B cell (primary cell): ENCODE measurements at regions not wholly inside any gene's neighbourhood (a gene's known extent, or its start where the extent isn't known, plus 50 kb on each side); places are given as distances from the start of the nearest gene placed in this dataset.

ENCODE experiments used
- ATAC-seq: fragments of 200-7000 bp; cut with Tn5 transposase; one replicate; pipeline ENCODE4 v1.10.0; 2021; ENCODE audit warnings: low read depth, mild to moderate bottlenecking, moderate number of reproducible peaks, moderate library complexity
- CTCF ChIA-PET: fragments of 350-600 bp; sonication (Branson Sonifier 250); formaldehyde crosslinking; loops from one replicate; lab custom pipeline; 2021; ENCODE audit warnings: antibody characterized with exemption, inconsistent platforms; lab: Charles Lee
- POLR2A ChIA-PET: fragments of 350-600 bp; sonication (Branson Sonifier 250); formaldehyde crosslinking; loops from one replicate; lab custom pipeline; 2021; ENCODE audit warnings: antibody characterized with exemption; lab: Charles Lee
- DNase-seq: peaks from one replicate; pipeline ENCODE4 v3.0.0; 2013
- H2AFZ ChIP-seq: 2 replicates; pipeline ENCODE4 v1.6.1; 2012; ENCODE audit warnings: mild to moderate bottlenecking, low read depth, low read length; ENCODE audit not compliant: insufficient read depth, poor library complexity, severe bottlenecking
- H3K27ac ChIP-seq, 2 donors: 1 replicate in 1 of 2; 2 replicates in 1 of 2; pipeline ENCODE4 v1.5.1; 2012 to 2013; ENCODE audit warnings: low read length in 2 of 2, mild to moderate bottlenecking in 2 of 2, moderate library complexity in 1 of 2
- H3K27me3 ChIP-seq, 4 experiments: fragments of 200-600 bp in 1 of 4; sonication (generic) in 1 of 4; replicated peaks in 1 of 4; 1 replicate in 2 of 4; 2 replicates in 2 of 4; pipeline versions ENCODE4 v1.6.1 to v1.7.0; 2013 to 2016; ENCODE audit warnings: low read length in 3 of 4, mild to moderate bottlenecking in 2 of 4, mixed read lengths in 1 of 4, moderate library complexity in 1 of 4; ENCODE audit not compliant: insufficient read depth in 4 of 4, control insufficient read depth in 3 of 4; ENCODE audit errors: control extremely low read depth in 1 of 4
- H3K36me3 ChIP-seq, 2 experiments: replicated peaks in 1 of 2; 1 replicate in 1 of 2; 2 replicates in 1 of 2; pipeline versions ENCODE4 v1.6.1 to v1.7.1; 2013; ENCODE audit warnings: low read length in 1 of 2; ENCODE audit not compliant: insufficient read depth in 2 of 2, control insufficient read depth in 1 of 2; ENCODE audit errors: control extremely low read depth in 1 of 2, extremely low read depth in 1 of 2
- H3K4me1 ChIP-seq, 2 donors: fragments of 200-600 bp in 1 of 2; sonication (generic) in 1 of 2; 1 replicate in 1 of 2; 2 replicates in 1 of 2; pipeline versions ENCODE4 v1.5.1 to v1.6.1; 2013 to 2017; ENCODE audit warnings: low read length in 2 of 2; ENCODE audit not compliant: control insufficient read depth in 2 of 2, insufficient read depth in 2 of 2
- H3K4me2 ChIP-seq: replicated peaks from 2 replicates; pipeline ENCODE3; 2012; ENCODE audit warnings: mild to moderate bottlenecking, low read depth, low read length; ENCODE audit not compliant: poor library complexity, severe bottlenecking
- H3K4me3 ChIP-seq, 5 experiments: fragments of 200-600 bp in 1 of 5; sonication (generic) in 1 of 5; 1 replicate in 3 of 5; 2 replicates in 2 of 5; pipeline versions ENCODE4 v1.5.1 to v1.7.0; 2011 to 2016; ENCODE audit warnings: low read length in 4 of 5, mild to moderate bottlenecking in 4 of 5, low read depth in 2 of 5, control low read depth in 1 of 5, moderate library complexity in 1 of 5; ENCODE audit not compliant: insufficient read depth in 1 of 5; ENCODE audit errors: control extremely low read depth in 1 of 5, extremely low read depth in 1 of 5
- H3K79me2 ChIP-seq: fragments of 200-600 bp; sonication (generic); one replicate; pipeline ENCODE4 v1.6.0; 2016; ENCODE audit warnings: low read length; ENCODE audit not compliant: control insufficient read depth, insufficient read depth
- H3K9ac ChIP-seq: fragments of 200-600 bp; sonication (generic); 2 replicates; pipeline ENCODE4 v1.6.1; 2017; ENCODE audit warnings: mild to moderate bottlenecking, low read length, moderate library complexity
- H3K9me3 ChIP-seq, 3 donors: one replicate each; pipeline versions ENCODE4 v1.6.1 to v1.7.1; 2013; ENCODE audit warnings: low read length in 2 of 3; ENCODE audit not compliant: control insufficient read depth in 2 of 3, insufficient read depth in 1 of 3; ENCODE audit errors: control extremely low read depth in 1 of 3
- H4K20me1 ChIP-seq: 2 replicates; pipeline ENCODE4 v1.6.0; 2012; ENCODE audit warnings: mild to moderate bottlenecking, low read length; ENCODE audit not compliant: insufficient read depth, control insufficient read depth, poor library complexity, severe bottlenecking
- H3K27ac Mint-ChIP-seq: one replicate; pipeline ENCODE4 v1.8.0; 2021; ENCODE audit warnings: mixed read lengths
- H3K27me3 Mint-ChIP-seq: one replicate; pipeline ENCODE4 v1.8.0; 2021; ENCODE audit warnings: mixed read lengths
- H3K4me1 Mint-ChIP-seq: one replicate; pipeline ENCODE4 v1.8.0; 2021; ENCODE audit warnings: mixed read lengths
- H3K4me3 Mint-ChIP-seq: one replicate; pipeline ENCODE4 v1.8.0; 2021; ENCODE audit warnings: mixed read lengths
- H3K9me3 Mint-ChIP-seq: one replicate; pipeline ENCODE4 v1.8.0; 2022; ENCODE audit warnings: mixed read lengths; ENCODE audit not compliant: insufficient read depth
- CTCF ChIP-seq: fragments of 200-600 bp; IDR thresholded peaks from one replicate; pipeline ENCODE4 v1.8.0; 2022; ENCODE audit warnings: antibody characterized with exemption, mild to moderate bottlenecking
- EZH2 ChIP-seq: IDR thresholded peaks from 2 replicates; pipeline ENCODE4 v1.6.1; 2012; ENCODE audit warnings: borderline replicate concordance, low read depth, mild to moderate bottlenecking, moderate library complexity, low read length; ENCODE audit not compliant: insufficient read depth, poor library complexity, severe bottlenecking
- WGBS: methylation state at CpG from one replicate; pipeline ENCODE4 v1.1.5; 2013; ENCODE audit warnings: missing lambda C conversion rate; ENCODE audit not compliant: insufficient coverage; 5-methylcytosine and 5-hydroxymethylcytosine counted together
- intact Hi-C: fragments of 100-400 bp; cut with micrococcal nuclease; formaldehyde crosslinking; loops from one replicate; pipeline ENCODE4 v1.10.0; 2022

GRCh38 chr3:124591699-124592098 lies 138.6 kb upstream of the UMPS start:
- Histone ChIP-seq H3K9me3 (no peaks in the 10 kb centered on the region), H3K4me1 (no peaks in the 10 kb centered on the region), H2AFZ (no peak overlapping the region), H3K27me3 (peaks cover 0 to 7% (median 2%) of the 10 kb centered on the region in 4 experiments), H3K9ac (no peak overlapping the region), H3K4me3 (no peak overlapping the region), H3K27ac (no peak overlapping the region), H4K20me1 (no peaks in the 10 kb centered on the region), H3K4me2 (no peak overlapping the region), H3K36me3 (no peaks in the 10 kb centered on the region), H3K79me2 (no peaks in the 10 kb centered on the region)
- H3K4me1 Mint-ChIP-seq: no peaks in the 10 kb centered on the region
- 84% methylated on average over 2 of the region's 2 CpGs for WGBS
- intact Hi-C loops: no loop called here
- ChIA-PET POLR2A (no interaction called here), CTCF (no interaction called here)
- H3K27me3 Mint-ChIP-seq: peaks cover 28% of the 10 kb centered on the region
- ATAC-seq (no peak), DNase-seq (no peak)
- no peak overlapping the region for H3K4me3 Mint-ChIP-seq
- H3K9me3 Mint-ChIP-seq: no peaks in the 10 kb centered on the region
- TF ChIP-seq CTCF (no peak), EZH2 (no peak)
- no peak overlapping the region for H3K27ac Mint-ChIP-seq

DNA sequence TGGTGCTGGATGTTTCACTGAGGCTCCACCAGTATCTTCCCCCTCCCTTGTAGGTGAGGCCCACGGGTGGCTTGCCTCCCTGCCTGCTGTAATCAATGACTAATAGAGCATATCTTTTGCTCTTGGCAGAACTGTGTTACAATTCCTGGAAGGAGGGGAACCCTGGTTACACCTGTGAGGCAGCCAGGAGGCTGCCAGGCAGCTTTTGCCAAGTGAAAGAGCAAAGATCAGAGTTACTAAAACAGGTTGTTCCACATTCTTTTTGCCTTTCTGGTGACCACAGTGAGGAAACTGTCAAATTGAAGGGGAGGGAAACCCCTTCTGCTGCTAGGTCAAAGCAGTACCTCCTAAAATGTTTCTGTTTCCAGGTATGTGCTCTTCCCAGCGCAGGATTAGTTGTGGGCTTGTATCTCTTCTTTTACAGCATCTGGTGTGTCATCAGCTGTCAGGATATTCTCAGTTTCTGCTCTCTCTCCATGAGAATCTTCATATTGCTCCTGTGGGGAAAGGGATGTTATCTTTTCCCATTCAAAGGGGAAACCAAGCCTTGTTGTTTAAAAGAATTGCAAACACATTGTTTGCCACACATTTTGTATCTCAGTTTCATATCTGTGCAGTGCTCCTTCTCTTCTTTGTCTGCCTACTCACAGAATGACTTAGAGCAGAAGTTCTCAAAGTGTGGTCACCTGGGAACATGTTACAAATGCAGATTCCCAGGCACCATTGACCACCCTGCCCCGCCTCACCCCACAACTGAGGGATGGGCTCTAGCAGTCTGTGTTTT lies 137.4 kb upstream of the UMPS start:
- Histone ChIP-seq H4K20me1 (no peaks in the 10 kb centered on the region), H3K9ac (no peak overlapping the region), H3K4me3 (no peak overlapping the region), H2AFZ (no peak overlapping the region), H3K36me3 (no peaks in the 10 kb centered on the region), H3K4me1 (no peaks in the 10 kb centered on the region), H3K4me2 (no peak overlapping the region), H3K27ac (no peak overlapping the region), H3K79me2 (no peaks in the 10 kb centered on the region), H3K27me3 (peaks cover 0 to 3% (median 0%) of the 10 kb centered on the region in 4 experiments), H3K9me3 (no peaks in the 10 kb centered on the region)
- no peak for TF ChIP-seq EZH2
- TF ChIP-seq CTCF: no peak
- ChIA-PET CTCF (no interaction called here), POLR2A (no interaction called here)
- Mint-ChIP-seq H3K4me3 (no peak overlapping the region), H3K4me1 (no peaks in the 10 kb centered on the region), H3K9me3 (no peaks in the 10 kb centered on the region), H3K27ac (no peak overlapping the region), H3K27me3 (peaks cover 21% of the 10 kb centered on the region)
- no peak for DNase-seq
- intact Hi-C loops: no loop called here
- no peak for ATAC-seq
- WGBS: no CpG with 5 or more reads among the region's 3 CpGs
